OCI-LY7 (cell line): ENCODE measurements at regions not wholly inside any gene's neighbourhood (a gene's known extent, or its start where the extent isn't known, plus 50 kb on each side); places are given as distances from the start of the nearest gene placed in this dataset.

ENCODE experiments used
- EZH2phosphoT487 ChIP-seq: fragments of 200-600 bp; sonication (generic); IDR thresholded peaks from 2 replicates; pipeline ENCODE4 v1.6.1; 2018; ENCODE audit warnings: low read depth, borderline replicate concordance, mild to moderate bottlenecking, mixed run types, antibody characterized with exemption, low read length, moderate library complexity, mixed read lengths
- TF ChIP-seq, protein P1 (sequence below): fragments of 200-600 bp; sonication (generic); conservative IDR thresholded peaks from 2 replicates; pipeline ENCODE4 v1.5.1; 2014; ENCODE audit warnings: mild to moderate bottlenecking, antibody characterized with exemption, low read length, moderate library complexity, mixed read lengths

DNA sequence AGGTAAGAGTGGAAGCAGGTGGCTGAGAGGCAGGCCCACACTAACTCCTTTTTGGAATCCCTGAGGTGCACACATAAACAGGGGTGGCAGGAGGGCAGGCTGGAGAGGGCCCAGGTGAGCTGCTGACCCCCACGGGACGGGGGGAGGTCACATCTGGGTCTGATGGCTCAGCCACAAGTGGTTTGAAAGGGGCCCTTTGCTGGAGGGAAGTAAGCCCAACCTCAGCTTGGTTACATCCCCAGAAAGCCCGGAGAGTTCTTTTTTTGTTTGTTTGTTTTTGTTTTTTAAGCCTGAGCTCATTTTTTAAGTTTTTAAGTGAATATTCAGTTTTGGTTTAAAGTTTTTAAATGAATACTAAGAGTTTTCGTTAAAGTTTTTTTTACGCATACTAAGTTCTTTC, 72.8 kb upstream of the CUX1 start:
- TF ChIP-seq, protein P1, sequence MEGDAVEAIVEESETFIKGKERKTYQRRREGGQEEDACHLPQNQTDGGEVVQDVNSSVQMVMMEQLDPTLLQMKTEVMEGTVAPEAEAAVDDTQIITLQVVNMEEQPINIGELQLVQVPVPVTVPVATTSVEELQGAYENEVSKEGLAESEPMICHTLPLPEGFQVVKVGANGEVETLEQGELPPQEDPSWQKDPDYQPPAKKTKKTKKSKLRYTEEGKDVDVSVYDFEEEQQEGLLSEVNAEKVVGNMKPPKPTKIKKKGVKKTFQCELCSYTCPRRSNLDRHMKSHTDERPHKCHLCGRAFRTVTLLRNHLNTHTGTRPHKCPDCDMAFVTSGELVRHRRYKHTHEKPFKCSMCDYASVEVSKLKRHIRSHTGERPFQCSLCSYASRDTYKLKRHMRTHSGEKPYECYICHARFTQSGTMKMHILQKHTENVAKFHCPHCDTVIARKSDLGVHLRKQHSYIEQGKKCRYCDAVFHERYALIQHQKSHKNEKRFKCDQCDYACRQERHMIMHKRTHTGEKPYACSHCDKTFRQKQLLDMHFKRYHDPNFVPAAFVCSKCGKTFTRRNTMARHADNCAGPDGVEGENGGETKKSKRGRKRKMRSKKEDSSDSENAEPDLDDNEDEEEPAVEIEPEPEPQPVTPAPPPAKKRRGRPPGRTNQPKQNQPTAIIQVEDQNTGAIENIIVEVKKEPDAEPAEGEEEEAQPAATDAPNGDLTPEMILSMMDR = no peak
- TF ChIP-seq EZH2phosphoT487 = no peak
